CD4-positive, alpha-beta T cell treated with Interleukin-12 subunit alpha and Interleukin-12 subunit beta, for 1 hour (primary cell): ENCODE measurements at regions not wholly inside any gene's neighbourhood (a gene's known extent, or its start where the extent isn't known, plus 50 kb on each side); places are given as distances from the start of the nearest gene placed in this dataset.

ENCODE experiments used
- DNase-seq: peaks from one replicate; pipeline ENCODE4 v3.0.0-alpha.2; 2020

- DNase-seq, result no peak
These were observed 56.3 kb upstream of the ITGA1 start for GRCh38 chr5:52731274-52732027.

GRCh38 chr5:52734557-52734956 lies 53.2 kb upstream of the ITGA1 start:
- DNase-seq, result no peak

DNA sequence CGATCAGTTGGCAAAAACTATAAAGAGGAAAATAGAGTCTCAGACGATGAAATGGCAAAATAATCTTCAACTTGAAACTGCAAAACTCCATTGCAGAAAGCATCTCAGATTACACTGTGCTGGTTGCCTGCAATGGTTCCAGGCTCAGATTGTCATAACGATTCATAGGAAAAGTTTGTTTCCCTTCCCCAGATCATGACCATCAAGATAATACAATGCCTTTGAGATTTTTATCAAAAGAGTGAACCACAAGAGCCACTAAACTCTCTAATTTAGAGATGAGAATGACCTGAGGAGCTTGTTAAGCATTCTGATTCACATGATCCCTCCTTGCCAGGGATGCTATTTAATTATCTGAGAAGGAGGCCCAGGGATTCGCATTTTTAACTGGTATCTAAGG lies 52.6 kb upstream of the ITGA1 start:
- DNase-seq, result no peak
